Astrocyte (in vitro differentiated cells and primary cell): ENCODE measurements at regions not wholly inside any gene's neighbourhood (a gene's known extent, or its start where the extent isn't known, plus 50 kb on each side); places are given as distances from the start of the nearest gene placed in this dataset.

ENCODE experiments used
- DNase-seq: peaks from one replicate; pipeline ENCODE4 v3.0.0-alpha.2; 2010; ENCODE audit warnings: low read depth
- FAIRE-seq: peaks from 2 replicates; lab custom pipeline; 2011; peaks lifted over from hg19 to GRCh38; lab: Jason Lieb, UNC
- H2AFZ ChIP-seq: 2 replicates; pipeline ENCODE4 v1.6.0; 2012; ENCODE audit warnings: low read depth, low read length, inconsistent platforms
- H3K27ac ChIP-seq: 2 replicates; pipeline ENCODE4 v1.5.1; 2011; ENCODE audit warnings: low read depth, low read length, inconsistent platforms
- H3K27me3 ChIP-seq: 2 replicates; pipeline ENCODE4 v1.6.0; 2011; ENCODE audit warnings: low read length, inconsistent platforms; ENCODE audit not compliant: insufficient read depth
- H3K36me3 ChIP-seq: 2 replicates; pipeline ENCODE4 v1.5.1; 2011; ENCODE audit warnings: low read length, inconsistent platforms; ENCODE audit not compliant: insufficient read depth
- H3K4me1 ChIP-seq: 2 replicates; pipeline ENCODE4 v1.5.1; 2011; ENCODE audit warnings: low read length, inconsistent platforms; ENCODE audit not compliant: insufficient read depth
- H3K4me2 ChIP-seq: 2 replicates; pipeline ENCODE4 v1.6.0; 2012; ENCODE audit warnings: low read length, inconsistent platforms
- H3K4me3 ChIP-seq: 2 replicates; pipeline ENCODE4 v1.5.1; 2011; ENCODE audit warnings: low read depth, mild to moderate bottlenecking, low read length, inconsistent platforms; ENCODE audit not compliant: insufficient read depth
- H3K79me2 ChIP-seq: 2 replicates; pipeline ENCODE4 v1.6.0; 2012; ENCODE audit warnings: mild to moderate bottlenecking, low read length, inconsistent platforms; ENCODE audit not compliant: insufficient read depth
- H3K9ac ChIP-seq: 2 replicates; pipeline ENCODE4 v1.6.0; 2012; ENCODE audit warnings: mild to moderate bottlenecking, low read length, inconsistent platforms
- H3K9me3 ChIP-seq: 2 replicates; pipeline ENCODE4 v1.5.1; 2012; ENCODE audit warnings: low read depth, mild to moderate bottlenecking, low read length, inconsistent platforms; ENCODE audit not compliant: insufficient read depth
- H4K20me1 ChIP-seq: 2 replicates; pipeline ENCODE4 v1.6.0; 2012; ENCODE audit warnings: low read length, inconsistent platforms; ENCODE audit not compliant: insufficient read depth
- H3K27ac Mint-ChIP-seq: one replicate; pipeline ENCODE4 v1.8.0; 2021; ENCODE audit warnings: mild to moderate bottlenecking, mixed read lengths; ENCODE audit not compliant: unreplicated experiment
- H3K27me3 Mint-ChIP-seq: one replicate; pipeline ENCODE4 v1.8.0; 2021; ENCODE audit warnings: low read depth, mixed read lengths; ENCODE audit not compliant: unreplicated experiment
- H3K36me3 Mint-ChIP-seq: one replicate; pipeline ENCODE4 v1.8.0; 2021; ENCODE audit warnings: low read depth, mixed read lengths; ENCODE audit not compliant: unreplicated experiment
- H3K4me1 Mint-ChIP-seq: one replicate; pipeline ENCODE4 v1.8.0; 2021; ENCODE audit warnings: low read depth, mixed read lengths; ENCODE audit not compliant: unreplicated experiment
- H3K4me3 Mint-ChIP-seq: one replicate; pipeline ENCODE4 v1.8.0; 2021; ENCODE audit warnings: mild to moderate bottlenecking, moderate library complexity, mixed read lengths; ENCODE audit not compliant: unreplicated experiment
- H3K9me3 Mint-ChIP-seq: one replicate; pipeline ENCODE4 v1.8.0; 2021; ENCODE audit warnings: mild to moderate bottlenecking, mixed read lengths; ENCODE audit not compliant: unreplicated experiment
- EZH2 ChIP-seq: IDR thresholded peaks from 2 replicates; pipeline ENCODE4 v1.6.1; 2012; ENCODE audit warnings: mild to moderate bottlenecking, low read length, inconsistent platforms; ENCODE audit not compliant: insufficient read depth
- TF ChIP-seq, protein P1 (sequence below): IDR thresholded peaks from 2 replicates; pipeline ENCODE4 v1.5.1; 2011; ENCODE audit warnings: low read depth, mild to moderate bottlenecking, inconsistent platforms, low read length, moderate library complexity; ENCODE audit not compliant: insufficient read depth

DNA sequence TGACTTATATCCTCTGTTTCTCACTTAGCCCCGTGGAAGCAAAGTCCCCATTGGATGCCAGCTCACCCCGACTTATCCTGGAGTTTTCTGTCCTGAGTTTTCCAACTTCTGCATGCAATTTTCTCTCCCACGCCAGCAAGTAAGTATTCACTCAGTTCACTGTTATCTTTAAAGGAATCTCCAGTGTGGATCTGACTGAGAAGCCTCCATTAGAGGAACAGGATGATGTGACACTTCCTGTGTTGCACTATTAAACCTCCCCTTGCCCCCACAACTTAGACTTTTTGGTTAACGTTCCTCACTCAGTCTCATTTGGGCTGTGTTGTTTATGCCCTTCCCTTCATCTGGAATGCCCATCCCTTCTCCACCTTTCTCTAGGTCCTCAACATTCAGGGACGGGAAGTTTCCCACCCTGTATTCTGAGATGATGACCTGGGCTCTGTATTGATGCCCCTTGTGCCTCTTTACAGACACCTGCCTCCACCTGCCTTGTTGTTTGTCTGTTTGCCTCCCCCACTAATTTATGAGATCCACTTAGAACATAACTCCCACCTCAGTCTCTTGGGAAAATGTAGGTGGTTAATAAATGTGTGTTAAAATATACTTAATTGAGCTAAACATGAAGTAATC lies 536.1 kb upstream of the RAB6C start:
- no peak overlapping the region for H3K27ac ChIP-seq
- FAIRE-seq (no peak), DNase-seq (no peak)
- no peaks in the 10 kb centered on the region for H3K36me3 ChIP-seq
- H3K27me3 Mint-ChIP-seq: peaks cover 9% of the 10 kb centered on the region
- no peaks in the 10 kb centered on the region for H4K20me1 ChIP-seq
- no peaks in the 10 kb centered on the region for H3K36me3 Mint-ChIP-seq
- H3K79me2 ChIP-seq: no peaks in the 10 kb centered on the region
- H2AFZ ChIP-seq: no peak overlapping the region
- no peaks in the 10 kb centered on the region for H3K4me1 ChIP-seq
- H3K4me3 ChIP-seq: no peak overlapping the region
- no peaks in the 10 kb centered on the region for H3K4me1 Mint-ChIP-seq
- H3K9ac ChIP-seq: no peak overlapping the region
- H3K27ac Mint-ChIP-seq: no peak overlapping the region
- H3K4me2 ChIP-seq: no peak overlapping the region
- H3K9me3 ChIP-seq: no peaks in the 10 kb centered on the region
- peaks cover 2% of the 10 kb centered on the region for H3K9me3 Mint-ChIP-seq
- no peaks in the 10 kb centered on the region for H3K27me3 ChIP-seq
- TF ChIP-seq, protein P1, sequence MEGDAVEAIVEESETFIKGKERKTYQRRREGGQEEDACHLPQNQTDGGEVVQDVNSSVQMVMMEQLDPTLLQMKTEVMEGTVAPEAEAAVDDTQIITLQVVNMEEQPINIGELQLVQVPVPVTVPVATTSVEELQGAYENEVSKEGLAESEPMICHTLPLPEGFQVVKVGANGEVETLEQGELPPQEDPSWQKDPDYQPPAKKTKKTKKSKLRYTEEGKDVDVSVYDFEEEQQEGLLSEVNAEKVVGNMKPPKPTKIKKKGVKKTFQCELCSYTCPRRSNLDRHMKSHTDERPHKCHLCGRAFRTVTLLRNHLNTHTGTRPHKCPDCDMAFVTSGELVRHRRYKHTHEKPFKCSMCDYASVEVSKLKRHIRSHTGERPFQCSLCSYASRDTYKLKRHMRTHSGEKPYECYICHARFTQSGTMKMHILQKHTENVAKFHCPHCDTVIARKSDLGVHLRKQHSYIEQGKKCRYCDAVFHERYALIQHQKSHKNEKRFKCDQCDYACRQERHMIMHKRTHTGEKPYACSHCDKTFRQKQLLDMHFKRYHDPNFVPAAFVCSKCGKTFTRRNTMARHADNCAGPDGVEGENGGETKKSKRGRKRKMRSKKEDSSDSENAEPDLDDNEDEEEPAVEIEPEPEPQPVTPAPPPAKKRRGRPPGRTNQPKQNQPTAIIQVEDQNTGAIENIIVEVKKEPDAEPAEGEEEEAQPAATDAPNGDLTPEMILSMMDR: no peak
- no peak for TF ChIP-seq EZH2
- no peak overlapping the region for H3K4me3 Mint-ChIP-seq

DNA sequence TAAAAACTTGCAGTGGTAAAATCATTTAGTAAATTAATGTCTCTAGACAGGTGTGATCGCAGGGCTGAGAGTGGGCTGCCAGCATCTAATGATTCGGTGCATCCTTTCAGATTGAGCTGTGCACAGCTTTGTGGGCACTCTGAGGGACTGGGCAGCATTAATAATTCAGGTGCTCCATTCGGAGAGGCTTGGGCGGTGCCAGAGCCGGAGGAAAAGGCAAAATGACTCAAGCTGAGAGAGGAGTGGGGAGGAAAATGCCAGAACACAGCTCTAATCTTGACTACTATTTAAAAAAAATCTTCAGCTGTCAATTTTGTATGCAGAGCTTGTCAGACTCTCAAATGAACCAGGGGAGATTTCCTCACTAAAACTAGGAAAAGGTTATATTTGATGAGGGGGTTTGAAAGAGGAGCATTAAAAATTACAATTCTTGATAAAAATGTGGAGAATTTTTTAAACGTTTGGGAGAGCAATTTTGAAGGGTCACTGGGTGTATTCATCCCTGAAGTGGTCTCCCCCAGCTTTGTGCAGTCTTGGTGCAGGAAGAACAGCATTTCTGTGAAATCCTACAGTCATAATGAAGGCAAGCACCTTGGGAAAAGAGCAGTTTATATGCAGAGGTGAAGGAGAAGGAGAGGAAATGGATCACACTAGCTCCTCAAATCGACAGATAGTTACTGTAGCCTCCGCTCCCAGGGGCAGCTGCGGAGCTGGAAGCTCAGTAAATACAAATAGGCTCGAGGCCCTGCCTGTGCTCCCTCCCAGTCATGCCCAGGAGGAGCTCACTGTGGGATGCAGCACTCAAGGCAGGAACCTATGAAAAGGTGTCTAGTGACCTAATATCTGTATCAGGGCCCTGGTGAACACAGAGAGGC lies 535.4 kb upstream of the RAB6C start:
- no peaks in the 10 kb centered on the region for H3K27me3 ChIP-seq
- Mint-ChIP-seq H3K36me3 (no peaks in the 10 kb centered on the region), H3K27me3 (peaks cover 7% of the 10 kb centered on the region), H3K9me3 (peaks cover 2% of the 10 kb centered on the region), H3K4me1 (no peaks in the 10 kb centered on the region), H3K27ac (no peak overlapping the region), H3K4me3 (no peak overlapping the region)
- H3K4me2 ChIP-seq: no peak overlapping the region
- FAIRE-seq (no peak), DNase-seq (no peak)
- H3K36me3 ChIP-seq: no peaks in the 10 kb centered on the region
- H3K9me3 ChIP-seq: no peaks in the 10 kb centered on the region
- no peak overlapping the region for H3K27ac ChIP-seq
- no peak for TF ChIP-seq EZH2
- TF ChIP-seq, protein P1: no peak
- H4K20me1 ChIP-seq: no peaks in the 10 kb centered on the region
- no peak overlapping the region for H2AFZ ChIP-seq
- no peaks in the 10 kb centered on the region for H3K79me2 ChIP-seq
- H3K9ac ChIP-seq: no peak overlapping the region
- no peaks in the 10 kb centered on the region for H3K4me1 ChIP-seq
- H3K4me3 ChIP-seq: no peak overlapping the region

DNA sequence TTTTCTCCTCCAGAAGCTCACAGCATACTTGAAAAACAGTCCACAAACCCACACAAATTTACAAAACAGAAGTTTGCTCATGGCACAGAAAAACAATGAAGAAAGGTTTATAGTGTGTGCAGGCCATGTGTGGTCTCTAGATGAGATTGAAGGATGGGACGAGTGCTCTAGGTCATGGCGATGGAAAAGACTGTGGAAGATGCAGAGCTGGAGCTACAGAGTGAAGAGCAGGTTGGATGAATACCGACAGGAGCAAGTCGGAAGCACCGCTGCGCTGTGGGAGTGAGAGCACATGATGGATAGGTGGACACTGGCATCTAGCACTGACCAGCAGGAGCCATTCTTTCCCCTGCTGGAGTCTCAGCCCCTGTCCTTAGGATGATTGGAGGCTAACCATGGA lies 534.7 kb upstream of the RAB6C start:
- H3K4me3 Mint-ChIP-seq: no peak overlapping the region
- no peak overlapping the region for H3K27ac ChIP-seq

More for the DNA sequence above, 534.7 kb upstream of the RAB6C start:
- no peak for DNase-seq
- Histone ChIP-seq H3K4me2 (no peak overlapping the region), H3K4me1 (no peaks in the 10 kb centered on the region), H4K20me1 (no peaks in the 10 kb centered on the region), H3K27me3 (no peaks in the 10 kb centered on the region), H3K4me3 (no peak overlapping the region), H3K36me3 (no peaks in the 10 kb centered on the region), H3K79me2 (no peaks in the 10 kb centered on the region), H3K9ac (no peak overlapping the region), H3K9me3 (no peaks in the 10 kb centered on the region), H2AFZ (no peak overlapping the region)
- Mint-ChIP-seq H3K36me3 (no peaks in the 10 kb centered on the region), H3K4me1 (no peaks in the 10 kb centered on the region), H3K27me3 (peaks cover 3% of the 10 kb centered on the region), H3K27ac (no peak overlapping the region), H3K9me3 (peaks cover 2% of the 10 kb centered on the region)
- FAIRE-seq: no peak
- TF ChIP-seq EZH2: no peak
- TF ChIP-seq, protein P1: no peak
